Naive thymus-derived CD8-positive, alpha-beta T cell (primary cell): ENCODE measurements at regions not wholly inside any gene's neighbourhood (a gene's known extent, or its start where the extent isn't known, plus 50 kb on each side); places are given as distances from the start of the nearest gene placed in this dataset.
"Not testable (repeated sequence)": the region's sequence is repeated elsewhere in the genome, so short reads cannot be mapped to it uniquely, and the experiment has no call there.

ENCODE experiments used
- ATAC-seq, 2 donors: fragments of 150-1000 bp; cut with Tn5 transposase in 1 of 2; sonication (Bioruptor Pico), chemical (Tn5 transposase) in 1 of 2; 1 replicate in 1 of 2; 2 replicates in 1 of 2; pipeline ENCODE4 v1.10.0; 2021; ENCODE audit warnings: mild to moderate bottlenecking in 2 of 2, moderate library complexity in 2 of 2
- POLR2A ChIA-PET: fragments of 350-600 bp; sonication (Branson Sonifier 250); formaldehyde crosslinking; loops from one replicate; lab custom pipeline; 2021; ENCODE audit warnings: antibody characterized with exemption; lab: Charles Lee
- DNase-seq, 10 donors: peaks; one replicate each; pipeline versions ENCODE4 v3.0.0 to v3.0.0-alpha.2; 2020 to 2022
- H3K27ac Mint-ChIP-seq, 10 donors: one replicate each; pipeline ENCODE4 v1.8.0; 2020 to 2022; ENCODE audit warnings: mild to moderate bottlenecking in 10 of 10, mixed read lengths in 10 of 10, moderate library complexity in 4 of 10, inconsistent platforms in 1 of 10
- H3K27me3 Mint-ChIP-seq, 5 donors: one replicate each; pipeline ENCODE4 v1.8.0; 2021 to 2022; ENCODE audit warnings: mixed read lengths in 5 of 5
- H3K36me3 Mint-ChIP-seq, 3 donors: one replicate each; pipeline ENCODE4 v1.8.0; 2020 to 2022; ENCODE audit warnings: mixed read lengths in 3 of 3, mild to moderate bottlenecking in 2 of 3, inconsistent platforms in 1 of 3
- H3K4me1 Mint-ChIP-seq, 4 donors: one replicate each; pipeline ENCODE4 v1.8.0; 2021 to 2022; ENCODE audit warnings: mixed read lengths in 4 of 4
- H3K4me3 Mint-ChIP-seq, 10 donors: one replicate each; pipeline ENCODE4 v1.8.0; 2020 to 2022; ENCODE audit warnings: mild to moderate bottlenecking in 10 of 10, mixed read lengths in 10 of 10, moderate library complexity in 6 of 10, inconsistent platforms in 1 of 10
- H3K9me3 Mint-ChIP-seq, 9 donors: one replicate each; pipeline ENCODE4 v1.8.0; 2020 to 2022; ENCODE audit warnings: mixed read lengths in 9 of 9, mild to moderate bottlenecking in 3 of 9, inconsistent platforms in 1 of 9, moderate library complexity in 1 of 9

DNA sequence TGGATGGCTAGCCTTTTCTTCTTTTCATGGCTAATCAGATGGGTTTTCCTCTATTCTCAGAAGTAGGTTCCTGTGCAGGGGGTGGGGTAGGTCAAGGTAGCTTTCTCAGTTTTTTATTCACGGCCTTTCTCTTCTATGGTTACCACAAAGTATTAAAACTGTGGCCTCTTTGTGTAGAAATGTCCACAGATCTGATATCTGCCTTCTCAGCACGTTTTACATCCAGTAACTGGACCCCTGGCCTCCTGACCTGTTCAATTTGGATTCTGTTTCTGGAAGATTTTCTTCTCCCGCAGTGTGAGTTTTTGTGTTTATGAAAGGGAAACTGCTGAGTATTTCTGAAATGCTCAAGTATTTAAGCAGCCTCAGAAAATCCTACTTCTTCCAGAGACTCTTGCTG lies 688.5 kb downstream of the RAPGEF2 start:
- ATAC-seq (no peak), DNase-seq (no peak)
- Mint-ChIP-seq H3K27ac (no peak overlapping the region), H3K4me1 (no peaks in the 10 kb centered on the region), H3K36me3 (no peaks in the 10 kb centered on the region), H3K4me3 (no peak overlapping the region), H3K9me3 (peaks cover 0 to 20% (median 5%) of the 10 kb centered on the region in 9 donors), H3K27me3 (no peaks in the 10 kb centered on the region)
- POLR2A ChIA-PET, result no interaction called here

DNA sequence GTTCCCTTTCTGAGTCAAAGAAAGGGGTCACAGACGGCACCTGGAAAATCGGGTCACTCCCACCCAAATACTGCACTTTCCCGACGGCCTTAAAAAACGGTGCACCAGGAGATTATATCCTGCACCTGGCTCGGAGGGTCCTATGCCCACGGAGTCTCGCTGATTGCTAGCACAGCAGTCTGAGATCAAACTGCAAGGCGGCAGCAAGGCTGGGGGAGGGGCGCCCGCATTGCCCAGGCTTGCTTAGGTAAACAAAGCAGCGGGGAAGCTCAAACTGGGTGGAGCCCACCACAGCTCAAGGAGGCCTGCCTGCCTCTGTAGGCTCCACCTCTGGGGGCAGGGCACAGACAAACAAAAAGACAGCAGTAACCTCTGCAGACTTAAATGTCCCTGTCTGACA lies 701.7 kb downstream of the RAPGEF2 start:
- DNase-seq, ATAC-seq, H3K4me1 Mint-ChIP-seq, H3K36me3 Mint-ChIP-seq, H3K27ac Mint-ChIP-seq, POLR2A ChIA-PET, H3K4me3 Mint-ChIP-seq, H3K27me3 Mint-ChIP-seq: not testable (repeated sequence)
- peaks cover 0 to 12% (median 2%) of the 10 kb centered on the region in 9 donors for H3K9me3 Mint-ChIP-seq

DNA sequence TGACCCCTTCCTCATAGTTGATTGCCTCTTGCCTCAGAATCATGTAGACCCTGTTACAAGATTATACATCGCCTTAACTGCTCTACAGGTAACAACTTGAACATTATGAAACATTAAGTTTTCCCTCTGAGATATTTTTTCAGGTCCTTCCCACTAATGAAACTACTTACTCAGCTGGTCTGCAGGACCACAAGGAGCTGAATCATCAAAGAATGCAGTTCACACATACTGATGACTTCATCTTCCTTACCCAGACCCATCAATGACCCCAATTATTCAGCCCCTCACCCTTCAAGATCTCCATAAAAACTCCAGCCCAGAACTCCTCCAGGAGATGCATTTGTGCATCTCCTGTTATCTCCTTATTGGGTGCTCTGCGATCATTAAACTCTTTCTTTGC lies 720.9 kb downstream of the RAPGEF2 start:
- Mint-ChIP-seq H3K4me3 (no peak overlapping the region), H3K36me3 (peaks cover 0 to 5% (median 0%) of the 10 kb centered on the region in 3 donors), H3K4me1 (no peaks in the 10 kb centered on the region), H3K27ac (no peak overlapping the region), H3K9me3 (peaks cover 0 to 13% (median 9%) of the 10 kb centered on the region in 9 donors), H3K27me3 (no peaks in the 10 kb centered on the region)
- no peak for DNase-seq
- POLR2A ChIA-PET, result no interaction called here
- no peak for ATAC-seq

DNA sequence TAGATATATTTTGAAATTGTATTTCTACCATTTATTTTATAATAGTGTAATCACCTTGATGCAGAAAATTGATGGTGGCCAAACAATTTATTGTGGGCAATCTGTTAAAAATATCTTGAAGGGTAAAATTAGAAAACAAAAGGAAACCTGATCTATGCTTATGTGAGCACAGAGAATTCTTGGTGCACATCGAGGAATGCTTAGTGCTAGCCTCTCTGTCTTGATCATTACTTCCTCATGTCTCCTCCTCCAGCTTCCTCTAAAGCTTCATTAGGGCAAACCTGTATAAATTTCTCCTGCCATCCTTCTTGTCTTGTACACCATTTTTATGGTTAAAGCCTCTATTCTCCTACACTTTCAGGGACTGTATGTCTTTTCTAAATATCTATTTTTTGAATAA lies 725.8 kb downstream of the RAPGEF2 start:
- POLR2A ChIA-PET, result no interaction called here
- Mint-ChIP-seq H3K9me3 (peaks cover 0 to 18% (median 9%) of the 10 kb centered on the region in 9 donors), H3K4me1 (no peaks in the 10 kb centered on the region)

DNA sequence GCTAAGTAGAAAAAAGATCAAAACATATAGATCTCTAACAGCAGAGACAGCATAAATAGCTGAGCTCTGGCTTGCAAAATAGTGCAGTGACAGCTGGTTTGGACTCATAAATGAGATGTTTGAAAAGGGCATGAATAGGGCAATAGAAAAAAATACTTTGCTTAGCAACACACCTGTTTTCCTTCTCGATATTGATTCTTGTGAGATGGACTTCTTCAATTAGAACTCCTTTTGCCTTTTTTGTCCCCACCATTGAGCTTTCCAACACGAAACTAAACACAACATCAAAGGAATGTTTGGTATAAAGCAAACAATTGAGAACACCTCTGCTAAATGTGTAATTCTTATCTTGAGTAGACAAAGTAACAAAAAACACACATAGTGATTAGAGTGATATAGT lies 726.3 kb downstream of the RAPGEF2 start:
- H3K9me3 Mint-ChIP-seq, result peaks cover 0 to 23% (median 10%) of the 10 kb centered on the region in 9 donors
- H3K27me3 Mint-ChIP-seq, result no peaks in the 10 kb centered on the region
- no peak overlapping the region for H3K4me3 Mint-ChIP-seq
- H3K36me3 Mint-ChIP-seq, result peaks cover 0 to 5% (median 0%) of the 10 kb centered on the region in 3 donors
- POLR2A ChIA-PET, result no interaction called here
- H3K27ac Mint-ChIP-seq, result no peak overlapping the region
- ATAC-seq (no peak), DNase-seq (no peak)
- no peaks in the 10 kb centered on the region for H3K4me1 Mint-ChIP-seq

More for the DNA sequence above, 725.8 kb downstream of the RAPGEF2 start:
- Mint-ChIP-seq H3K27ac (no peak overlapping the region), H3K4me3 (no peak overlapping the region), H3K27me3 (no peaks in the 10 kb centered on the region), H3K36me3 (peaks cover 0 to 5% (median 0%) of the 10 kb centered on the region in 3 donors)
- DNase-seq, result no peak
- ATAC-seq, result no peak

DNA sequence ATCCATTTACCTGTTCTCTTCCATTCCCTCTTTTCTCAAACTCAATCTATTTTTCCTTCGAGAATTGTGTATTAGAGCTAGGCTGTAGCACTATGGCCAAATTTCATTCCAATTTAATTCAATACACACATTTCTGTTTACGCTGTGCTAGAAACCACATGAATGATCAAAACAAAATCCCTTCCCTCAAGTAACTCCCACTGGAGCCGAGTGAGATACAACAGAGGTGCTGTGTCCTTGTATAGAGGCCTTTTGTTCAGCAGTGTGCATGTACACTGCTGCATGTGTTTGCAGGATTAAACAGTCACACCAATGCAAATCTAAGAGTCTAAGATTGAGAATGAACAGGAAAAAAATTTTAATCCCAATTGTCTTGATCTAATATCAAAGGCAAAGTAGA lies 734.2 kb downstream of the RAPGEF2 start:
- POLR2A ChIA-PET, result no interaction called here
- Mint-ChIP-seq H3K4me1 (no peaks in the 10 kb centered on the region), H3K4me3 (no peak overlapping the region), H3K9me3 (peaks cover under 1 to 22% (median 8%) of the 10 kb centered on the region in 9 donors), H3K27me3 (no peaks in the 10 kb centered on the region), H3K27ac (no peak overlapping the region), H3K36me3 (peaks cover 0 to 4% (median 0%) of the 10 kb centered on the region in 3 donors)
- DNase-seq (no peak), ATAC-seq (no peak)

DNA sequence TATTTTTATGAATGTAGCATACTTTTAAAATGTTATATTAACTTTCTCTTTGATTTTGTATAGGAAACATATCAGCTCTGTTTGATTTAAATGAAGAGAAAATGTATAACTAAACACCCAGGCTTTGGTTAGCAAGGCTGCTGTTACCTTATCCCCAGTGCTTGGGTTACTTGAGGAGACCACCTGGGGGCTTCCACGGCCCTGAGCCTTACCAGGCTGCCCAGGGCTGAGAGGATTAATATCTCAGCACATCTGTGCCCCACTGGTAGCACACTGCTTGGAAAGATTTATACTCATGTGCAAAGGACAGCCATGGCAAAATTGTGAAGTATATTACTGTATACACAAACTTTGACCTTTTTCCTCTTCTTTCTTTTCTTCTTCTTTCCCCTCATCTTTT lies 752.9 kb downstream of the RAPGEF2 start:
- no peak overlapping the region for H3K4me3 Mint-ChIP-seq
- H3K36me3 Mint-ChIP-seq, result no peaks in the 10 kb centered on the region
- peaks cover 0 to 14% (median 2%) of the 10 kb centered on the region in 9 donors for H3K9me3 Mint-ChIP-seq
- no peaks in the 10 kb centered on the region for H3K4me1 Mint-ChIP-seq
- no peak overlapping the region for H3K27ac Mint-ChIP-seq
- POLR2A ChIA-PET, result no interaction called here
- DNase-seq (no peak), ATAC-seq (no peak)
- no peaks in the 10 kb centered on the region for H3K27me3 Mint-ChIP-seq

DNA sequence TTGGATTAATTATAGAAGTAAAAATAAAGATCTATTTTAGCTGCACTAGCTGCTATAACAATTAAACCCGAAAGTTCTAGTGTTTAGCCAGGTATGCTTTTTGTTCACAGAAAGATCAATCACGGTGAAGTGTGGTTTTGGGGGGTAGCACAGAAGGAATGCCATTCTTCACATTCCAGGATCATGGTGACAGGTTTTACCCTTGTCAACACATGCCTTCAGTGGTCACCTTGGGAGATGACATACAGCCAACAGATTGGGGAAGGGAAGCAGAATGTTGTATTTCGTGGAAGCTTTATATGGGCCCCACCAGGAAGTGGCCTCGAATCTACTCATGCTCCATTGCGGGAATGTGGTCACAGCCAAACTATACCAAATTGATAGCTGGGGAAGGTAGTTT lies 753.6 kb downstream of the RAPGEF2 start:
- H3K36me3 Mint-ChIP-seq, result no peaks in the 10 kb centered on the region
- no peak overlapping the region for H3K27ac Mint-ChIP-seq
- no peaks in the 10 kb centered on the region for H3K4me1 Mint-ChIP-seq
- H3K4me3 Mint-ChIP-seq, result no peak overlapping the region
- POLR2A ChIA-PET, result no interaction called here
- DNase-seq (no peak), ATAC-seq (no peak)
- peaks cover 0 to 14% (median 2%) of the 10 kb centered on the region in 9 donors for H3K9me3 Mint-ChIP-seq
- no peaks in the 10 kb centered on the region for H3K27me3 Mint-ChIP-seq

DNA sequence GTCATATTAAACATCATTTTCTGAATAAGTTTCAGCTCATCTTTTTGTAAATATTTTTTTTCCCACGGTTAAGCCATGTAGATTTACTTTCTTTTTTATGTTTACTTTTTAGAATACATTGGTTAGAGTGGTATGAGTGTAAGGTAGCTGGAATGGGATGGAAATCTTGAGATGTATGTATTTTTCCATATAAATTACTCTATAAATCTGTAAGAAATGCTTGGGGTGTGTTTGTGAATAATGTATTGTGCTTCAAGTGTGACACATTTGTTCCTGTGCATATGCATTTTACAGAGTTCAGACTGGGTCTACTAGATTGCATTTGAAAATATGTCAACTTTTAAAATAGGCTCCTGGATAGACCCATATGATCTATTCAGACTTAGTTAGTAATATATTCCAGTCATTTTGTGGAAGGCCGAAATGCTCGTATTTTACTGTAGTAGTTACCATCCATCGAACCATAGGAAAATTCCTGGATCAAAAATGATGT lies 756.8 kb downstream of the RAPGEF2 start:
- Mint-ChIP-seq H3K36me3 (no peaks in the 10 kb centered on the region), H3K4me3 (no peak overlapping the region), H3K27ac (no peak overlapping the region), H3K9me3 (peaks cover 0 to 17% (median 2%) of the 10 kb centered on the region in 9 donors), H3K27me3 (no peaks in the 10 kb centered on the region), H3K4me1 (no peaks in the 10 kb centered on the region)
- ATAC-seq (no peak), DNase-seq (no peak)
- POLR2A ChIA-PET, result no interaction called here

DNA sequence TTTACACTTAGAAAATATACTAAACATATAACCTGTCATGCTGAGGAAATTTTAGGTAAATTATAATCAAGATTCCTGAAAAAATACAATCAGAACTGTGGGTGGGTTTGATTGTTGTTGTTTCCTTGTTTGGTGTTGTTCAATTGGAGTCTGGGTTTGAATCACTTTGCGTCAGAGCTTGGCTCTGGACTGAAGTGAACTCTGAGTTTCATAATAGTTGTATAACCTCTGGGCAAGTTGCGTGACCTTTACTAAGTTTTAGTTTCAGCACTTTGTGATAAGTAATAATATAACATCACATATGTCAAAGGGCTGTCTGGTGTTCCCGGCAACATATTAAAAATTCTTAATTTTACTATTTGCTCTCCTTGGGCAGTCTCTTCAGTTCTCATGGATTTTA lies 758.1 kb downstream of the RAPGEF2 start:
- peaks cover 0 to 21% (median 2%) of the 10 kb centered on the region in 9 donors for H3K9me3 Mint-ChIP-seq
- POLR2A ChIA-PET, result no interaction called here
- H3K4me3 Mint-ChIP-seq, result no peak overlapping the region
- H3K27ac Mint-ChIP-seq, result no peak overlapping the region
- no peak for DNase-seq
- no peak for ATAC-seq
- H3K27me3 Mint-ChIP-seq, result no peaks in the 10 kb centered on the region
- H3K4me1 Mint-ChIP-seq, result no peaks in the 10 kb centered on the region
- no peaks in the 10 kb centered on the region for H3K36me3 Mint-ChIP-seq

DNA sequence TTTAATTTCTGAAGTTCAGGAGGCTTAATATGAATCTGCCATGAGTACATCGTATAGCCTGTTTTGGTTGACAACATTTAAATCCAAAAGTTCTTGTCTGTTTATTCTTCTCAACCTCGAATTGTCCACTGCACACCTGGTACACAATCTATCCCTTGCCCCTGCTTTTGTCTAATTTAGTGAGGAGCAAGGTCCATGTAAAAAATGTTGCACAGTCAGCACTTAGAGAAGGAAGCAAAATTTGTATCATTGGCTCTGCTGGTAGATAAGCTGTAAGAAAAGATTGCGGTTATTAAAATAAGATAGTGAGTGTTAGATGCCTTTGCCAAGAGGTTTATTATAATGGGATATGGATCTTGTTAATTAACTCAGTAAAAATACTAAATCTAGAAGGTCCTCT lies 761.5 kb downstream of the RAPGEF2 start:
- POLR2A ChIA-PET, result no interaction called here
- Mint-ChIP-seq H3K27ac (no peak overlapping the region), H3K27me3 (no peaks in the 10 kb centered on the region), H3K4me3 (no peak overlapping the region), H3K36me3 (no peaks in the 10 kb centered on the region), H3K9me3 (peaks cover 0 to 22% (median 5%) of the 10 kb centered on the region in 9 donors), H3K4me1 (no peaks in the 10 kb centered on the region)
- ATAC-seq, result no peak
- no peak for DNase-seq

DNA sequence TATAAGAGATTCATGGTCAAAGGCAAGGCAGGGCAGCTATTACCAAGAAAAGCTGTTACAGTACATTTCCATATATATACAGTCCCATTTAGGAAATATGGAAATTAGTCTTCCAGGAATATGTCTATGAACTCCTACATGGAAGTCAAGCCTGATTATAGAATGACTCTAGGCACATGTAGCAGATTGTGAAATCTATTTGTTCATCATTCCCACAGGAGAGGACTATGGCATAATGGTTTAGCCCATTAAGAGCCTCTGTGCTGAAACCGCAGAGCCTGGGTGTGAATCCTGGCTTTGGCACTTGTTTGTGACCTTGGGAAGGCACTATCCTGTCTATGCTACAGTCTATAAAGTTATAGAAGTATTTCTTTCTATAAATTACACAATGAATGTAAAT lies 764.8 kb downstream of the RAPGEF2 start:
- DNase-seq (no peak), ATAC-seq (no peak)
- Mint-ChIP-seq H3K27ac (no peak overlapping the region), H3K27me3 (peaks cover 0 to 2% (median 0%) of the 10 kb centered on the region in 5 donors), H3K4me3 (no peak overlapping the region), H3K9me3 (peaks cover 0 to 18% (median 3%) of the 10 kb centered on the region in 9 donors), H3K36me3 (no peaks in the 10 kb centered on the region), H3K4me1 (no peaks in the 10 kb centered on the region)
- POLR2A ChIA-PET, result no interaction called here

DNA sequence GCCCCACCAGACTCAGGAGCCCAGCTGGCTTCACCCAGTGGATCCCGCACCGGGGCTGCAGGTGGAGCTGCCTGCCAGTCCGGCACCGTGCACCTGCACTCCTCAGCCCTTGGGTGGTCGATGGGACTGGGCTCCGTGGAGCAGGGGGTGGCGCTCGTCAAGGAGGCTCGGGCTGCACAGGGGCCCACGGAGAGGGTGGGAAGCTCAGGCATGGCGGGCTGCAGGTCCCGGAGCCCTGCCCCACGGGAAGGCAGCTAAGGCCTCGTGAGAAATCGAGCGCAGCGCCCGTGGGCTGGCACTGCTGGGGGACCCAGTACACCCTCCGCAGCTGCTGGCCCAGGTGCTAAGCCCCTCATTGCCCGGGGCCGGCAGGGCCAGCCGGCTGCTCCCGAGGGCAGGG lies 766.1 kb downstream of the RAPGEF2 start:
- H3K4me1 Mint-ChIP-seq, H3K36me3 Mint-ChIP-seq, H3K4me3 Mint-ChIP-seq, POLR2A ChIA-PET, DNase-seq, ATAC-seq, H3K27ac Mint-ChIP-seq, H3K27me3 Mint-ChIP-seq: not testable (repeated sequence)
- H3K9me3 Mint-ChIP-seq, result peaks cover 2 to 21% (median 5%) of the 10 kb centered on the region in 9 donors

DNA sequence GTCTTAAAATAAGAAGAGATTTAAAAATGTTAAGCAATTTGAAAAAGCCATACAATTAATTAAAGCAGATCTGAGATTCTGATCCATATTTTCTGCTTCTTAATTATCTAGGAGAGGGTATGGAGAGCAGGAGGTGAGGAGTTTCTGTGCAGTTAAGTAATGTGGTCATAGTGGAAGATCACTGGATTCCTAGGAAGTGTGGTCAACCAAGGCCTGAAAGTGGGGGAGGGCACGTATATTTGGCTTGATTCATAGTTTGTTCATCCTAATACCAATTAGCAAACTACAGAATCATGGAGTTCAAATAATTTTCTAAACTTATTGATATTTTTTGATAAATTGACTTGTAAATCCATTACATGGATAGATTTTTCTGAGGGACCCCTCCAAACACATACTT lies 768.3 kb downstream of the RAPGEF2 start:
- Mint-ChIP-seq H3K4me1 (no peaks in the 10 kb centered on the region), H3K9me3 (peaks cover 3 to 27% (median 13%) of the 10 kb centered on the region in 9 donors), H3K27ac (no peak overlapping the region), H3K27me3 (peaks cover 0 to 2% (median 0%) of the 10 kb centered on the region in 5 donors), H3K4me3 (no peak overlapping the region), H3K36me3 (no peaks in the 10 kb centered on the region)
- no peak for DNase-seq
- ATAC-seq, result no peak
- POLR2A ChIA-PET, result no interaction called here
